A172 (cell line): ENCODE measurements at regions not wholly inside any gene's neighbourhood (a gene's known extent, or its start where the extent isn't known, plus 50 kb on each side); places are given as distances from the start of the nearest gene placed in this dataset.
"Not testable (repeated sequence)": the region's sequence is repeated elsewhere in the genome, so short reads cannot be mapped to it uniquely, and the experiment has no call there.

ENCODE experiments used
- DNase-seq: peaks from one replicate; pipeline ENCODE4 v3.0.0-alpha.2; 2015; ENCODE audit warnings: low spot score

DNA sequence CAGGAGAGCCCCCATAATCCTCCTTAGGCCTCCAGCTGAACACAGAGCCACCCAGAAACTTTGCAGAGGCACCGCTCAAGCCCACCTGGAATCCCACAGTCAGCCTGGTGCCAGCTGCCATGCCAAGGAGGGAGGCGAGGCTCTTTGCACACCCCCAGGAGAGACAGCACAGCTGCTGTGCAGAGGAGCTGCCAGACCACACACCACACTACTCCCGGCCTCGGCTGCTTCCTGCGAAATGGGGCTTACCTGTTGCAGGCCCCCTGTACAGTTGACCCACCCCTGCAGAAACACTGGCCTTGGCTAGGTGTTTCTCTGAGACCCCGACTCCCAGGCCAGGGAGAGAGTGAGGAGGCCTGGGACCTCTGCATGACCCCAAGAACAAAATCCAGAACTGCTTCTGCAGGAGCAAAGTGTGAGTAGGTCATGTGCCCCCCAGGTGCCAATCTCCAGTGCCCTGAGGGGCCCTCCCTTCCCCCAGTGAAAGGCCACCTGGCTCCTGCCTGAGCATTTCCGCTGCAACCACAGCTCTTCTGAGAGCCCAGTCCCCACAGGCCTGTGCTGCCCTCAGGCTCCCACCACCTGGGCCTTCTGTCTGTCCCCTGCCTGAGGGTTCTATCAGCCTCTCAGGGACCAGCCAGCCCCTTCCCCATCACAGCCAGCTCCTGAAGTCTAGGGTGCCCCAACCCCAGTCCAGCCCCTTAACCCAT lies 580.4 kb downstream of the UQCRFS1 start:
- no peak for DNase-seq

DNA sequence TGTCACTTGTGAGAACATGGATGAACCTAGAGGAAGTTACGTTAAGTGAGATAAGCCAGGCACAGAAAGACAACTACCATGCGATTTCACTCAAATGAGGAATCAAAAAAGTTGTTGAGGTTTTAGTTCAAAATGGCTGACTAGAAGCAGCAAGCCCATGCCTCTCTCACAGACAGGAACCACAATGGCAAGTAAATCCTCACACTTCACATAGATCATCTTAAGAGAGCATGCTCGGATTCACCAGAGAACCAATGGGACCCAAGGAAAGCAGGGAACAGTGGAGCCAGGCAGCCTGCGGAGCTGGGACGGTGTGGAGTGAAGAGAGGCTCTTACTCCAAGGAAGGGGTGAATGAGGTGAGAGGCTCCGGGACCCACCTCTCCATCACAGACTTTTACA lies 581.0 kb downstream of the UQCRFS1 start:
- no peak for DNase-seq

DNA sequence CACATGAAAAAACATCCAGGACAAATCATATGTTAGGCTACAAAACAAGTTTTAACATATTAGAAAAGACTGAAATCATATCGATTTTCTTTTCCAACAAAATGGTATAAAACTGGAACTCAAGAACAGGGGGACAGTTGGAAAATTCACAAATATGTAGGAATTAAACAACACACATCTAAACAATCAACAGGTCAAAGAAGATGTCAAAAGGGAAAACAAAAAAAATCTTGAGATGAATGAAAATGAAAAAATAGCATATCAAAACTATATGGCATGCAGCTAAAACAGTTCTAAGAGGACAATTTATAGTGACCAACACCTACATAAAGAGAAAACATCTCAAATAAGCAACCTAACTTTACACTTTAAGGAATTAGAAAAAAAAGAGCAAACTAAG lies 585.3 kb downstream of the UQCRFS1 start:
- no peak for DNase-seq

DNA sequence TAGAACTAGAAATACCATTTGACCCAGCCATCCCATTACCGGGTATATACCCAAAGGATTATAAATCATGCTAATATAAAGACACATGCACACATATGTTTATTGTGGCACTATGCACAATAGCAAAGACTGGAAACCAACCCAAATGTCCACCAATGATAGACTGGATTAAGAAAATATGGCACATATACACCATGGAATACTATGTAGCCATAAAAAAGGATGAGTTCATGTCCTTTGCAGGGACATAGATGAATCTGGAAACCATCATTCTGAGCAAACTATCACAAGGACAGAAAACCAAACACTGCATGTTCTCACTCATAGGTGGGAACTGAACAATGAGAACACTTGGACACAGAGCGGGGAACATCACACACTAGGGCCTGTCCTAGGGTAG lies 586.5 kb downstream of the UQCRFS1 start:
- not testable (repeated sequence) for DNase-seq

DNA sequence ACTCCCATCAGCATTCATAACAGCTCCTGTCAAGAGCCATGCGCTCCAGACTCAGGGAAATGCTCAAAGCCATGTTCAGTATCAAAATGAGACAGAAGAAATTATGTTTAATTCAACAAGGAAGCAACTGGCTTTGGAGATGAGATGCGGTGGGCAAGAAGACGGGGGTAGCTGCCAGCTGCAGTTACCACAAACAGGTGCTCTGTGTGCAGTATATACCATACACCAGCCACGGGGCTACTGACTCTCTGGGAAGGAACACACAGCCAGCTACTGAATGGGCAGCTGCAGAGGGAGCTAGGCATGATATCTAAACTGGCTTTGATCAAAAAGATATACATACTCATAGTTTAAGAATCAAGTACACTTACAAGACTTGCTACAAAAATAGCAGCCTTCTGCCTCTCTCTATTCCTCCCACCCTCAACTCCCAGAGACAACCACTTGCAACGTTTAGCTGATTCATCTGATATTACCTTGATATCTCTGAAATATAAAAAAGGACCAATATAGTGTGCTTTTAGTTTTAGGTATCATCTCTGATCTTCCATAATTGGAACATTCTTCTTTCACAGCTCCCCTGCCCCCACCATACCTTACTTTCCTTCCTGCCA lies 593.0 kb downstream of the UQCRFS1 start:
- DNase-seq = no peak

DNA sequence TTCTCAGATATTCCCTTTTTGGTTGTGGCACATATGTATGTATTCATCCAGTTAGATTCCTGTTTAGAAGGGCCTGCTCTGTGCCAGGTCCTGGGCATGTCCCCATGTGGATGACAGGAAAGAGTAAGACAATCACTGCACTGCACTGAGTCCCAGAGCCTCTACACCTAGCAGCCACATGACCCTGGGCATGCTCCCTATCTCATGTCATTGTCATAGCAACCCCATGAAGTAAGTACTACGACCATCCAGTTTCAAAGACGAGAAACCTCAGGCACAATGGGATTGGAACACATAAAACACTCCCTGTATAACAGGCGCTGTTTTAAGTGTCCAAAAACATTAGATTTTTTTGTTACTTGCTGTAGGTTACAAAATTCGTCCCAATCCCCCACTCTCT lies 594.4 kb downstream of the UQCRFS1 start:
- DNase-seq = no peak

DNA sequence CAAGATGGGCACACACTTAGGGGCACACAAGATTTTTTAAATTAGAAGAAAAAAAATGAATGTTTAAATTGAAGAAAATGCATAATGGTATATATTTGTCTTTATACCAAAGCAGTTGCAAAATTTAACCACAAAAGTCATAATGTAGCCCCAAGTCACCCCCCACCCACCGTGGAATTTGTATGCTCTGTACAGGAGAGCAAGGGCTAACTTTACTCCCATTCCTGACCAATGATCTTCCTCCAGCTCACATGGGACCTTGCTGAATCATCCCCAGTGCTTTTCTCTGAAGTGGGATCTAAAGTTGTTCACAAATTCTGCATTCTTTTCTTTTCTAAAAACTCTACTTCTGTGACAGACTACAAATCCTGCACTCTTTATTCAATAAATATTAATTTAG lies 597.0 kb downstream of the UQCRFS1 start:
- no peak for DNase-seq

DNA sequence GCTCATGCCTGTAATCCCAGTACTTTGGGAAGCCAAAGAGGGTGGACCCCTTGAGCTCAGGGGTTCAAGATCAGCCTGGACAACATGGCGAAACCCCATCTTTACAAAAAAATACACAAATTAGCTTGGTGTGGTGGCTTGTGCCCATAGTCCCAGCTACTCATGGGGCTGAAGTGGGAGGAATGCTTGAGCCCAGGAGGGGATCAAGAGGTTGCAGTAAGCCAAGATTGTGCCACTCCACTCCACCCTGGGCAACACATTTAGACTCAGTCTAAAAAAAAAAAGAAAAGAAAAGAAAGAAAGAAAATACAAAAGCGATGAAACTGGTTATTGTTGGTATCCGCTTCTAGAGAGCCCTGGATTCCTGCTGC lies 597.4 kb downstream of the UQCRFS1 start:
- no peak for DNase-seq

DNA sequence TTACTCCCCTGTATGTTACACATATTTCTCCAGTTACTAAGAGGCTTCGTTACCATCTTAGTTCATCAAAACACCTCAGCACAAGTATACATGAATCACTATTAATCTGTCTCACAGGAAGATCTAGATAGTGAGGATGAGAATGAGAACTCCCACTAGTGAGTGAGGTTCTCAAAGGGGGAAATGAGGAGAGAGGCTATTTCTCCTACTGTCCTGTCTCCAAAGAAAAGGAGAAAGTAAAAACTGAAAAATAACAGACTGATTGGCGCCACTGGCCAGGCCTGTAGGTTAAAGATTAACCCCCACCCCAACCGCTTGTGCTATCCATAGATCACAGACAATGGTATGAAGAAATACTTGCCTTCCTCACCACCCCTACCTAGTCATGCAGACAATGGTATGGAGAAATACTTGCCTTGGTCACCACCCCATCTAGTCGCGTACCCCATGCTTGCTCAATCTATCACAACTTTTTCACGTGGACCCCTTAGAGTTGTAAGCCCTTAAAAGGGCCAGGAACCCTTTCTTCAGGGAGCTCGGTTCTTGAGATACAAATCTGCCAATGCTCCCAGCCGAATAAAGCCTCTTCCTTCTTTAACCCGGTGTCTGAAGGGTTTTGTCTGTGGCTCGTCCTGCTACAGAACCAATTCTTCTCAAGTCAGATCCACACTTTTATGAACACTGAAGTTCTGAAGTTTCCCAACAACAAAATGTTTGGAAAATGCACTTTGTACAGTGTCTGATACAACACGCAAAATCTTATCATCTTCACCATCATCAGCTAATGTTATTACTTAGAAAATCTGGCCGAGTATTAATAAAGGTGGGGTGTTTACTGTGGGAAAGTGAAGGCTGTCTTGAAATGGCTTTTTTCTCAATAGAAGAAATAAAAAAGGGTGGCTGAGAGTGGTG lies 598.1 kb downstream of the UQCRFS1 start:
- no peak for DNase-seq

DNA sequence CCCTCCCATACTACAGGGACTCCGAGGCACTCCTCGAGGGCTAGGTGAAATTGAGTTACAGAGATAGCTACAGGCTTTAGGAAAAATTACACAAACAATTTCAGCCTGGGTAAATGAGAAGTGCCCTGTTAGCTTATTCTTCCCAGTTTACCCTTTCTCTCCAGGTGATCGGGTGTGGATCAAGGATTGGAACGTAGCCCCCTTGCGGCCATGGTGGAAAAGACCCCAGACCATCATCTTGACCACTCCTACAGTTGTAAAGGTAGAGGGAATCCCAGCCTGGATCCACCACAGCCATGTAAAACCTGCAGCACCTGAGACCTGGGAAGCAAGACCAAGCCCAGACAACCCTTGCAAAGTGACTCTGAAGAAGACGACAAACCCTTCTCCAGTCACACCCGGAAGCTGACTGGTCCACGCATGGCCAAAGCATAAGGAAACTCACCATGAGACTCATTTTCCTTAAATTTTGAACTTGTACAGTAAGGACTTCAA lies 600.6 kb downstream of the UQCRFS1 start:
- DNase-seq = no peak

DNA sequence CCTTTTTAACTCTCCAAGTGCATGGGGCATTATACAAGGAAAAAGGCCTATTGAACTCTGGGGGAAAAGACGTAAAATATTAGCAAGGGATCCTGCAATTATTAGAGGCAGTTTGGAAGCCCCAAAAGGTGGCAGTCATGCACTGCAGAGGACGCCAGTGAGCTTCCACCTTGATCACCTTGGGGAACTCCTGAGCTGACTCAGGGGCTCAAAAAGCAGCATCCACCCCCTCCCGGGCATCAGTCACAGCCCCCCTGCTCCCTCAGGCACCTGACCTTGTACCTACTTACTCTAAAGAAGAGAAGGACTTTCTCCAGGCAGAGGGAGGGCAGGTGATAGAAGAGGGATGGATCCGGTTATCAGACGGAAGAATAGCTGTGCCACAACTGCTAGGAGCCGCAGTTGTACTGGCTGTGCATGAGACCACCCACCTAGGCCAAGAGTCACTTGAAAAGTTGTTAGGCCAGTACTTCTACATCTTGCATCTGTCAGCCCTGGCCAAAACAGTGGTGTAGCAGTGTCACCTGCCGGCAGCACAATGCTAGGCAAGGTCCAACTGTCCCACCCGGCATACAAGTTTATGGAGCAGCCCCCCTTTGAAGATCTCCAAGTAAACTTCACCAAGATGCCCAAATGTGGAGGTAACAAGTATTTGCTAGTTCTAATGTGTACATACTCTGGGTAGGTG lies 601.6 kb downstream of the UQCRFS1 start:
- DNase-seq = not testable (repeated sequence)

DNA sequence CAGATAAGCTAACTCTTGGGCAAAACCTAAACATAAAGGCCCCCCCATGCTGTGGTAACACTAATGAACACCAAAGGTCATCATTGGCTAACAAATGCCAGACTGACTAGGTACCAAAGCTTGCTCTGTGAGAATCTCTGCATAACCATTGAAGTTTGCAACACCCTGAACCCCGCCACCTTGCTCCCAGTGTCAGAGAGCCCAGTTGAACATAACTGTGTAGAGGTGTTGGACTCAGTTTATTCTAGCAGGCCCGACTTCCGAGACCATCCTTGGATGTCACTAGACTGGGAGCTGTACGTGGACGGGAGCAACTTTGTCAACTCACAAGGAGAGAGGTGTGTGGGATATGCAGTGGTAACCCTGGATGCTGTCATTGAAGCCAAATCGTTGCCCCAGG lies 602.2 kb downstream of the UQCRFS1 start:
- DNase-seq = no peak

DNA sequence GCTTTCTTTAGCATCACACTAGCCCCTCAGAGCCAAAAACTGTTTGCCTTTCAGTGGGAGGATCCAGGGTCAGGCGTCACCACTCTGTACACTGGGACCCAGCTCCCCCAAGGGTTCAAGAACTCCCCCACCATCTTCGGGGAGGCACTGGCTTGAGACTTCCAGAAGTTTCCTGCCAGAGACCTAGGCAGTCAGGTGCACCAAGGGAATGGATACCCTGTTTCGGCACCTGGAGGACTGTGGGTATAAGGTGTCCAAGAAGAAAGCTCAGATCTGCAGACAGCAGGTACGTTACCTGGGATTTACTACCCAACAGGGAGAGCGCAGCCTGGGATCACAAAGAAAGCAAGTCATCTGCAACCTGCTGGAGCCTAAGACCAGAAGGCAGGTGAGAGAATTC lies 603.0 kb downstream of the UQCRFS1 start:
- DNase-seq = no peak

DNA sequence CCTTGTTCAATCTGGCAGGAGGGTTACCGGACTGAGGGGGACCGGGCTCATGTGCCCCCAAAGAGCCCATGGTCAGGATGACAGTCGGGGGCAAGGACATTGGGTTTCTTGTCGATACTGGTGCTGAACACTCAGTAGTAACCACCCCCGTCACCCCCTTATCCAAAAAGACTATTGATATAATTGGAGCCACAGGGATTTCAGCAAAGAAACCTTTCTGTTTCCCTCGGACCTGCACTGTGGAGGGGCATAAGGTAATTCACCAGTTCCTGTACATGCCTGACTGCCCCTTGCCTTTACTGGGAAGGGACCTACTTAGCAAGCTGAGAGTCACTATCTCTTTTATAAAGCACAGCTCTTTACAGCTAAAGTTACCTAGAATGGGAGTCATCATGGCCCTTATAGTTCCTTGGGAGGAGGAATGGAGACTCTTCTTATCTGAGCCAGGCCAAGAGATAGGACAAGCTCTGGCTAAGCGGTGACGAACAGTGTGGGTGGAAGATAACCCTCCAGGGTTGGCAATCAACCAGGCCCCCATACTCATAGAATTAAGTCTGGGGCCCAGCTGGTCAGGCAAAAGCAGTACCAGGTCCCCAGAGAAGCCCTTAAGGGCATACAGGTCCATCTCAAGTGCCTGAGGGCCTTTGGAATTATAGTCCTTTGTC lies 603.7 kb downstream of the UQCRFS1 start:
- DNase-seq = no peak

DNA sequence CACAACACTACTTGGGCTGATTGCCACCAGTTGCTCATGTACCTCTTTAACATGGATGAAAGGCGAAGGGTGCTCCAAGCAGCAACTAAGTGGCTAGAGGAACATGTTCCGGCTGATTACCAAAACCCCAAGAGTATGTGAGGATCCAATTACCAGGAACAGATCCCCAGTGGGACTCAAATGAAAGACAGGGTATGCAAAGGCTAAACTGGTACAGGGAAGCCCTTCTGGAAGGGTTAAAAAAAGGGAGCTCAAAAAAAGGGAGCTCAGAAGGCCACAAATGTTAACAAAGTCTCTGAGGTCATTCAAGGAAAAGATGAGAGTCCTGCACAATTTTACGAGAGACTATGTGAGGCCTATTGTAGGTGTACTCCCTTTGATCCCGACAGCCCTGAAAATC lies 604.7 kb downstream of the UQCRFS1 start:
- no peak for DNase-seq

DNA sequence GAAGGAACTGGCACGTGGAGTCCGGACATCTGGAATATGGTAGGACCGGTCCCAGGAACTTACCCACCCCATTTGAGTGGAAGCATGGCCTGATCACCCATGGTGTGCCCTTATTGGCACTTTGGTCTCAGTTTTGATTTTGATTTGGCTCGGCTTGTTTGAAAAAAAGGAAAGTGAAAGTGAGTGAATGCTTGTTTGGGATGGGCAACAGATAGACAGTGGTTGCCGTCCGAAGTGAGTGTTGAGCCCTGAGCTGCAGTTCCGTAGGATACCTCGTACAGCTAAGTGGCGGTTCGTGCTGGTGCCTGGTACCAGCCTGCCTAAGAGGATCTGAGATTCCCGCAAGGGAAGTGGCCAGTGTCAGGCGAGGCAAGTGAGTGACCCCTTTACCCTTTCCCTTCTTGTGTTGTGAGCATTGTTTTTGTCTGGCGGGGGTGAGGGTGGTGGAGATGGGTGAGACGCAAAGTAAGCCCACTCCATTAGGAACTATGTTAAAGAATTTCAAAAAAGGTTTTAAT lies 605.8 kb downstream of the UQCRFS1 start:
- no peak for DNase-seq

DNA sequence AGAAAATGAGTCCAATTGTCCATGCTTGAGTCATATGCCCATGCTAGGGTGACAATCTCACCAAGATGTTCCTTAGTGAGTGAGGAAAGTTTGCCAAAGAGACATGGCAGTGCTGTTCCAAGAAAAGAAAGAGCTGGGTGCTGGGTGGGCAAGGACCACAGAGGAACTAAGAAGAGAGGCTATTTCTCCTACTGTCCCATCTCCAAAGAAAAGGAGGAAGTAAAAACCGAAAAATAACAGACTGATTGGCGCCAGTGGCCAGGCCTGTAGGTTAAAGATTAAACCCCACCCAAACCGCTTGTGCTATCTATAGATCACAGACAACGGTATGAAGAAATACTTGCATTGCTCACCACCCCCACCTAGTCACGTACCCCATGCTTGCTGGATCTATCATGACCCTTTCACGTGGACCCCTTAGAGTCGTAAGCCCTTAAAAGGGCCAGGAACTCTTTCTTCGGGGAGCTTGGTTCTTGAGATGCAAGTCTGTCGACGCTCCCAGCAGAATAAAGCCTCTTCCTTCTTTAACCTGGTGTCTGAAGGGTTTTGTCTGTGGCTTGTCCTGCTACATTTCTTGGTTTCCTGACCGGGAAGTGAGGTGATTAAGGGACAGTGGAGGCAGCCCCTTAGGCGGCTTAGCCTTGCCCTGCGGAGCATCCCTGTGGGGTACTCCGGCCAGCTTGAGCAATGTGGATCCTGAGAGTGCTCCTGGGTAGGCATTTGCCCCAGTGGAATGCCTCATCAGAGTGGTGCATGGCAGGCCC lies 606.5 kb downstream of the UQCRFS1 start:
- DNase-seq = no peak

DNA sequence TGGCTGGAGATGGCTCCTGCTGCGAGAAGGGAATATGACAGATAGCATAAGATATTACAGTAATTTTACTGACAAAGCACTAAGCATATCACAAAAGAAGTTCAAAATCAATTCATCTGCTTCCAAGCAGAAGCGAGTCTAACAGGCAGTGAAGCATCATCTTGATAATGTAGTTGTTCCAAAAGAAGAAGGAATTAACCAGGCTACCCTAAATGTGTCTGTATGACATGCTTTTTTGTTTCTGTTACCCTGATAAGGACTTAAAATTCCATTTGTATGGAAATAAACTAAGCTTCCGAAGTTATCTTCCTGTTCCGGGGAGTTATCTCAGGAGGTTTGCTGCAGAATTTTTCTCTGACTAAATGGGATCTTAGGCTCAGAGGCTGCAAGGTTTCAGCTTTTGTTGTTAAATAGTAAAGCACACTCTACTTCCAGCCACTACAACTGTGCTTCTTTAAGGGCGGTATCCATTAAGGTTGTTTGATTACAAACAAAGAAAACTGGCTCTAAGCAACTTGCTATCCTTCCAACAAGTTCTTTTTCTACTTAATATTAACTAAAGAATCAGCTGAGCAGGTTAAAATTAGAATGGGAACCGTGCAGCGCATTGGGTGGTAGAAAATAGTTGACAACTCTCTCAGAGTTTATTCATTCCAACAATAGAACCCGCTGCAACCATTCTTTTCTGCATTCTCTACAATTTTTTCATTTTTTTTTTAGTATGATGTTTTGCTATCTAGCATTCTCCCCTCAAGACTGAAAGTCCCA lies 607.3 kb downstream of the UQCRFS1 start:
- DNase-seq = no peak

DNA sequence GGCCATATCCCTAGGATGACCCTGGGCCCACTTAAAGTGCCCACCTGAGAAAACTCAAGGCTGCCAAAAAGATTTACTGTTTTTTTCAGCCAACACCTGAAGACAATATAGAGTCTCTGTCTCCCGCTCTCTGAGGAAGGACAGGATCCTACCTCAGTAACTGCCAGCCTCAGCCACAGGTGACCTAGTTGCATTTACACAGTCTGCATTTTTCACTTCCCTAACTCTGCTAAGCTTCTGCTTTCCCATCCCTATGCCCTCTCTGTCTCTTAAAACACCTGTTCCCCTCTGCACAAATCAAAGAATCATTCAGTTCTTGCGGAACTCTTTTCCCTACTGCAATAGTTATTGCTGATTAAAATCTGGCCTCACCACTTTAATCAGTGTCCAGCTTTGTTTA lies 609.5 kb downstream of the UQCRFS1 start:
- DNase-seq = no peak
